Kidney capillary endothelial cell (primary cell): ENCODE measurements at regions not wholly inside any gene's neighbourhood (a gene's known extent, or its start where the extent isn't known, plus 50 kb on each side); places are given as distances from the start of the nearest gene placed in this dataset.
"Not testable (repeated sequence)": the region's sequence is repeated elsewhere in the genome, so short reads cannot be mapped to it uniquely, and the experiment has no call there.

Experiments
- DNase-seq: peaks from one replicate; pipeline ENCODE4 v3.0.0-alpha.2; 2018; ENCODE audit warnings: low spot score

GRCh38 chr1:81525085-81525484 is 275.6 kb upstream of the ADGRL2 start:
- DNase-seq: no peak

DNA sequence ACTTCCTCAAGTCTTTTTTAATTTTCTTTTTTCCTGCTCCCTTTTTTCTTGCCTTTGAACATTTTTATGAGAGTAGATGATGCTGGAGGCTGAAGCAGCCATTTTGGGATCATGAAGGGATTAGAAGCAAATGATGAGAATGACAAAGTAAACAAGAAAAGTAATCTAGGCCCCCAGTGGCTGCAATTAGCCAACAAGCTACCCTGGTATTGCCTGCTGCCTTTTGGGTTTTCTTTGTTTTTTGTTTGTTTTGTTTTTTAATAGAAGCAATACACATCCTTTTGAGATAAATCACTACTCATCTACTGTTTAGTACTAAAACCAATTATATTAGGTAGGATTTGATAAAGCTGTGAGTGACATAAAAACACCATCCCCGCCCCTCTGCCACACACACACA is 280.7 kb upstream of the ADGRL2 start:
- no peak for DNase-seq

GRCh38 chr1:81517987-81518386 is 282.7 kb upstream of the ADGRL2 start:
- no peak for DNase-seq

- DNase-seq: no peak
These were observed 286.9 kb upstream of the ADGRL2 start for GRCh38 chr1:81513796-81514354.

GRCh38 chr1:81512252-81513003 is 288.3 kb upstream of the ADGRL2 start:
- DNase-seq: no peak

GRCh38 chr1:81511281-81511680 is 289.5 kb upstream of the ADGRL2 start:
- DNase-seq: no peak

- DNase-seq: no peak
These were observed 290.0 kb upstream of the ADGRL2 start for GRCh38 chr1:81510701-81511100.

- DNase-seq: no peak
These were observed 291.1 kb upstream of the ADGRL2 start for GRCh38 chr1:81509594-81509993.

DNA sequence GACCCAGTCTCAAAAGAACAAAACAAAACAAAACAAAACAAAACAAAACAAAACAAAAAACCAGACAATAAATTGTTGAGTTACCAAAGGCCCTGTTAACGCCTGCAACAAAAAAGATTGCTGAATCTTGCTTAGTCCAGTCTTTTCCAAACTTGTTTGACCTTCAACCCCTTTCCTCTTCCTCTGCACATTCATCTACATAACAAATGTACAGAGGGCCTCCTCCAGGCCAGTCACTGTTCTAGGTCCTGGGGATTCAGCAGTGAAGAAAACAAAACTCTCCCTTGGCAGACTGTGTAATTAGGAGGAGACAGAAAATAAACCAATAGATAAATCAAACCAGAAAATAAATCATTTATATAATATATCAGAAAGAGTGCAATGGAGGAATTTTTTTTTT is 294.0 kb upstream of the ADGRL2 start:
- DNase-seq: no peak

GRCh38 chr1:81505831-81506230 is 294.9 kb upstream of the ADGRL2 start:
- no peak for DNase-seq

DNA sequence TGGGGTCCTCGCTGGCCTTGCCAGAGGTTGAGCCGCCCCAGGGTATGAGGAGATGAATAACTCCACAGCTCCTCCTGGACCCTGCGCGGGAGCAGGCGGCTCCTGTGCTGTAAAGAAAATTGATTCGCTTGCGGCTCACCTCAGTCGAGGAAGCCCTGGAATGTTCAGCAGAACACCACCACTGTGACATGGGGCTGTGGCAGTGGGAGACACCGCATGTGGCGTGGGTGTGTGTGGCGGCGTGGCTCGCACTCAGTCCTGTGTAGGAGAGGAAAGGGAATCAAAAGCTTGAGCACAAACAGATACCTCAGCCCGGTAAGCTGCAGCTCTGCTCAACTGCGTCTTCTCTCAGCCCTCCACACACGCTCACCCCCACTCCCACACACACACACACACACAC is 295.9 kb upstream of the ADGRL2 start:
- DNase-seq: not testable (repeated sequence)

DNA sequence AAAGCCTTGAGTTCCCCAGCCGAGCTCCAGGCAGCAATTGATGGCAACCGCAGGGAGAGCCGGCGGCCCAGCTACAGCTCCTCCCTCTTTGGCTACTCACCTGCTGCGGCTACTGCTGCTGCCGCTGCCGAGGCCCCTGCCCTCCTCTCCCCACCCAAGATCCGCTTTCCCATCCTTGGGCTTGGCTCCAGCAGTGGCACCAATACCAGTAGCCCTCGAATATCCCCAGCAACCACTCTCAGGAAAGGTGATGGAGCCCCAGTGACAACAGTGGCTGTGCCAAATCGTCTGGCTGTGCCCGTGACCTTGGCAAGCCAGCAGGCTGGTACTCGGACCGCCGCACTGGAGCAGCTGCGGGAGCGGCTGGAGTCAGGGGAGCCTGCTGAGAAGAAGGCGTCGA is 298.0 kb upstream of the ADGRL2 start:
- not testable (repeated sequence) for DNase-seq

GRCh38 chr1:81501485-81501884 is 299.2 kb upstream of the ADGRL2 start:
- not testable (repeated sequence) for DNase-seq

- no peak for DNase-seq
These were observed 301.2 kb upstream of the ADGRL2 start for GRCh38 chr1:81499487-81499886.

DNA sequence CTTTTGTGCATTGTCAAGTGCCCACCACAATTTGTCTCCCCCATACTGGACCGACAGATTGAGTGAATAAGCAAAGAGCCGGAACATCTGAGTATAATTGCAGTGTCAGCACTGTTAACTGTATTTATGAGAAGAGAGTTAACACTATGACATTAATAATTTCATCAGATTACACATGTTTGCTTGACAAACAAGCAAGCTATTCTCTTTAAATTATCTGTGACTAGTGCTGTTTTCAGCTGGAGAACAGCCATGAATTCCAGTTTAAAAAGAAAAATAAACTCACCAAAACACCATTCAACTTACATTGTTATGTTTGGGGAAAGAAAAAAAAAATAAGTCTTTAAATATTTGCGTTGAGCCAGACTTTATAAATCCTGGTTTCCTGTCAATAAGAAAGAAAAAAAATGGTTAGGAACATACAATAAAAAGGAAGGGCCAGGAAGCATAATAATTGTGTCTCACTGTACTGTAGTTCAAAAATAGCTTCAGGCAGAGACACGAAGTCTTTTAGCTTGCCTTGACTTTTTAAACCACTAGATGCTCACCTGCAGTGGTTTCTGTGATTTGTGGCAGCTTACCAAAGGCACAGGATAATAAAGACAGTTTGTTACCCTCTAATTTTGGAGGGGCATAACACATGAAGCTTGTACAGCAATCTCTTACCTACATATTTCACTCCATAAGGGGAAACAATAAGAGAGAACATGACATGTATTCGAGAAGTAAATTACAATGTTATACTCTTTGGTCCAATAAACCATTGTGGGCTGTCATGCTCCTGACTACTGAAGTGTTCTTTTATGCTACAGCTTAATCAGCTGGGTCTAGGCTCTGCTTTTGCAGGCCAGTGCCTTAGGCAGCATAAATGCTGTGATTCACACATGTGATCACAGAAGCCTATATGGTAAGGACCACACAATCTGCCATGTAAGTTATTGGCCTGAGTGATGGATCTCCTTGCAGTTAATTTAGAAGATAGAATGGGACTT is 302.0 kb upstream of the ADGRL2 start:
- DNase-seq: no peak

- DNase-seq: no peak
These were observed 304.4 kb upstream of the ADGRL2 start for GRCh38 chr1:81496349-81496748.

GRCh38 chr1:81493102-81493869 is 307.4 kb upstream of the ADGRL2 start:
- DNase-seq: no peak

DNA sequence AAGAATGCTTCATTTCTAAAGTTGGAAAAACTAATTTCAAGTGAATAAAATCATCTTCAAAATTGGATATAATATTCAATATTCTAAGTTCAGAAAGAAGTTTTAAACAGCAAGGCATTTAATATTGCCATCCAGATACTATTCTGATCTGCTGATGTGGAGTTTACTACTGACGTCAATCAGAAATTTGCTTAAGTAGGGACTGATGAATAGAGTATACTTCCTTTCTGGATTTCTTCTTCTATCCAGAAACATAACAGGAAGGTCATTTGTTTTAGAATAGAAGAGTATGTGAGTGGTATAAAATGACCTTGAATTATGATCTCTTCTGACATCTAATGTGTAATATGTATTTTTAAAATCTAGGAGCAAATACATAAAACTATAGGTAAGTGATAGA is 308.1 kb upstream of the ADGRL2 start:
- DNase-seq: no peak

DNA sequence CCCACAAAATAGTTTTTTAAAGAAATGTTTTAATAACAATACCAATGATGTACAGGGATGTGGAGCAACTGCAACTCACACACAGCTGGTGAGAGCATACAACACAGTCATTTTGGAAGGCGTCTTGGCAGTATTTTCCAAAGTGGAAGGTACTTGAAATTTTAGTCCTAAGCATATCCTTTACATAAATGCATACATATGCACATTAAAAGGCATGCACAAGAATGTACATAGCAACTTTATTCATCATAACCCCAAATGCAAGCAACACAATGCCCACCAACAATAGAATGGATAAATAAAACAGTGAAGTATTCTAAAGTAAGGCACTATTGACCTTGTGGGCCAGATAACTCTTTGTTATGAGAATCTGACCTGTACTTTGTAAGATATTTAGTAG is 310.1 kb upstream of the ADGRL2 start:
- DNase-seq: no peak

DNA sequence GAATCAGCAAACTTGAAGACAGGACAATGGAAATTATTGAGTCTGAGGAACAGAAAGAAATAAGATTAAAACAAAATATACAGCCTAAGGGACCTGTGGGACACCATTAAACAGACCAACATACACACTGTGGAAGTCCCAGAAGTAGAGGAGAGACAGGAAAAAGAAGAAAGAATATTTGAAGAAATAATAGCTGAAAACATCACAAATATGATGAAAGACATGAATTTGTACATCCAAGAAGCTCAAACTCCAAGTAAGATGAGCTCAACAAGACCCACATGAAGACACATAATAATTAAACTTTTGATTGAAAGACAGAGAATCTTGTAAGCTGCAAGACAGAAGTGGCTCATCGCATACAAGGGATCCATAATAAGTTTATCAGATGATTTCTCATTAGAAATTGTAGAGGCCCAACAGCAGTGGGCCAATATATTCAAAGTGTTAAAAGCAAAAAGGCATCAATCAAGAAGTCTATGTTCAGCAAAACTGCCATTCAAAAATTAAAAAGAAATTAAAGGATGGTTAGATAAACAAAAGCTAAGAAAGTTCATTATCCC is 311.3 kb upstream of the ADGRL2 start:
- DNase-seq: no peak

DNA sequence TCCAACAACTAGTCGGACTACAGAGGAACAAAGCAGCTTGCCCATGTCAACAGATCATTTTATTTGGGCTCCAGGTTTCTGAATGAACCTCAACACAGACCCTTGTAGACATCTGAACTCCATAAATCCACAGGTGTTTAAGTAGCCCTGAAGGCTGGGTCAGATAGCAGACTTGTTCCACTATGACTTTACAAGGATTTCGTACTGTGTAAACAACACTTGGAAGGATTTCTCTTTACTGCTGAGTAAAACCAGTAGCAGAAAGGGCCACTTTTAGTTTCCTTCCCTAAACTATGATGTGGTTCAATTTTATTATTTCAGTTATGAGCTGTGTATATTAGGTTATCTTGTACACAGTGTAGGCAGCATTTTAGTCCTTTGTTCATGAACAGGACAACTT is 316.4 kb upstream of the ADGRL2 start:
- DNase-seq: no peak

DNA sequence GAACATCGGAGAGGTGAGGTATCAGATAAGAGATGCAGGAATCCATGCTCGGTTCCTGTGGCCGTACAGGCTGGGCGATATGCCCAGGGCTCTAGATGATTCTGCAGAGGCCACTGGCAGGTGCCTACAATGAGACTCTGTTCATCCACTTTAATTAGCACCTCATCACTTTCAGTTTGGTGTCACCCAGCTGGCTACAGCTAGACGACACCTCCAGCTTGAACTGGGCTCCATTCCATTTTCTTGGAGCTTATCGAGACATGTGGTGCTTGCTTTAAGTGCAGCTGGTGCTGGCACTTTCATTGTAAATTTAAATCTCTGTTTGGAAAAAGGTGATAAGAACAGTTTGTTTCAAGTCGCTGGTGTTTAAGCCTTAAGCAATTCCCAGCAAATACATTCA is 322.5 kb upstream of the ADGRL2 start:
- DNase-seq: no peak
